ENCODE measurements at regions not wholly inside any gene's neighbourhood (a gene's known extent, or its start where the extent isn't known, plus 50 kb on each side); places are given as distances from the start of the nearest gene placed in this dataset.

DNA sequence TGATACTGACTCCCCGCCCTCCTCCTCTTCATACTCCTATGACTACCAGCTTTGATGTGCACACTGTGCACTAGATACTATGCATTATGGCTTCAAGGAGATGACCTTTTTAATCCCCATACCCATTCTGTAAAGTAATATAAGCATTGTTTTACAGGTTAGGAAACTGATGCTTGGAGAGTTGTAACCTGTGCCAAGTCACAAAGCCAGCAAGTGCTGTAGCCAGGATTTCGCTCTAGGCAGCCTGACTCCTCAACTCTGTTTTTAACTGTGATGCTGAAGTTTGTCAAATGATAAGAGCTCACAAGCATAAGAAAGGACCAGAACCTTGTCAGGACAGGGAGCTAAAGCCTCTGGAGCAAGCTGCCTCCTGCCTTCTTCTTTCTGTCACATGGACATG, 461.3 kb downstream of the TMEM232 start:
- TF ChIP-seq, protein P1, sequence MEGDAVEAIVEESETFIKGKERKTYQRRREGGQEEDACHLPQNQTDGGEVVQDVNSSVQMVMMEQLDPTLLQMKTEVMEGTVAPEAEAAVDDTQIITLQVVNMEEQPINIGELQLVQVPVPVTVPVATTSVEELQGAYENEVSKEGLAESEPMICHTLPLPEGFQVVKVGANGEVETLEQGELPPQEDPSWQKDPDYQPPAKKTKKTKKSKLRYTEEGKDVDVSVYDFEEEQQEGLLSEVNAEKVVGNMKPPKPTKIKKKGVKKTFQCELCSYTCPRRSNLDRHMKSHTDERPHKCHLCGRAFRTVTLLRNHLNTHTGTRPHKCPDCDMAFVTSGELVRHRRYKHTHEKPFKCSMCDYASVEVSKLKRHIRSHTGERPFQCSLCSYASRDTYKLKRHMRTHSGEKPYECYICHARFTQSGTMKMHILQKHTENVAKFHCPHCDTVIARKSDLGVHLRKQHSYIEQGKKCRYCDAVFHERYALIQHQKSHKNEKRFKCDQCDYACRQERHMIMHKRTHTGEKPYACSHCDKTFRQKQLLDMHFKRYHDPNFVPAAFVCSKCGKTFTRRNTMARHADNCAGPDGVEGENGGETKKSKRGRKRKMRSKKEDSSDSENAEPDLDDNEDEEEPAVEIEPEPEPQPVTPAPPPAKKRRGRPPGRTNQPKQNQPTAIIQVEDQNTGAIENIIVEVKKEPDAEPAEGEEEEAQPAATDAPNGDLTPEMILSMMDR (IDR thresholded peaks at IDR 0.05), result no peak
- no peak for TF ChIP-seq POLR2A (IDR thresholded peaks at IDR 0.05)
